ENCODE measurements at regions not wholly inside any gene's neighbourhood (a gene's known extent, or its start where the extent isn't known, plus 50 kb on each side); places are given as distances from the start of the nearest gene placed in this dataset.

- Histone ChIP-seq H3K79me2 (ENCODE audit: low read length) (no peaks in the 10 kb centered on the region), H3K4me2 (ENCODE audit: low read depth, low read length) (no peak overlapping the region), H4K20me1 (ENCODE audit: insufficient read depth, low read length) (no peaks in the 10 kb centered on the region), H3K4me1 (ENCODE audit: low read length) (no peaks in the 10 kb centered on the region), H3K9me3 (replicated peaks; ENCODE audit: insufficient read depth, low read length) (no peaks in the 10 kb centered on the region), H3K27ac (ENCODE audit: low read length) (no peak overlapping the region), H3K27me3 (replicated peaks; ENCODE audit: insufficient read depth, low read length) (no peaks in the 10 kb centered on the region), H2AFZ (ENCODE audit: low read length) (no peak overlapping the region), H3K36me3 (replicated peaks; ENCODE audit: insufficient read depth, low read length) (no peaks in the 10 kb centered on the region), H3K4me3 (ENCODE audit: low read length) (no peak overlapping the region), H3F3A (ENCODE audit: insufficient read depth, low read length) (no peaks in the 10 kb centered on the region), H3K9ac (ENCODE audit: low read length) (no peak overlapping the region), H3K9me2 (replicated peaks; ENCODE audit: insufficient read depth, low read length) (no peaks in the 10 kb centered on the region)
- no peak for TF ChIP-seq CTCF (IDR thresholded peaks at IDR 0.05; ENCODE audit: low read length)
- no peak for TF ChIP-seq EZH2 (optimal IDR thresholded peaks at IDR 0.05; ENCODE audit: low read depth, low read length)
- TF ChIP-seq EZH2phosphoT487 (IDR thresholded peaks at IDR 0.05; ENCODE audit: low read length) = no peak
- no peak for DNase-seq
These were observed 252.2 kb upstream of the SP4 start for GRCh38 chr7:21175714-21176113.

- no peaks in the 10 kb centered on the region for H3K36me3 ChIP-seq (replicated peaks; ENCODE audit: insufficient read depth, low read length)
- no peaks in the 10 kb centered on the region for H4K20me1 ChIP-seq (ENCODE audit: insufficient read depth, low read length)
- no peak for DNase-seq
- no peaks in the 10 kb centered on the region for H3F3A ChIP-seq (ENCODE audit: insufficient read depth, low read length)
- no peaks in the 10 kb centered on the region for H3K79me2 ChIP-seq (ENCODE audit: low read length)
- H3K9me2 ChIP-seq (replicated peaks; ENCODE audit: insufficient read depth, low read length) = no peaks in the 10 kb centered on the region
- peak overlapping the region; percentile 45 for H3K4me3 ChIP-seq (ENCODE audit: low read length)
- no peaks in the 10 kb centered on the region for H3K27me3 ChIP-seq (replicated peaks; ENCODE audit: insufficient read depth, low read length)
- peak overlapping the region; percentile 59 for H2AFZ ChIP-seq (ENCODE audit: low read length)
- peak overlapping the region; percentile 6; the same call in 1 of the 2 replicates for H3K9ac ChIP-seq (ENCODE audit: low read length)
- peak overlapping the region; percentile 72 for H3K4me2 ChIP-seq (ENCODE audit: low read depth, low read length)
- H3K4me1 ChIP-seq (ENCODE audit: low read length) = no peaks in the 10 kb centered on the region
- no peaks in the 10 kb centered on the region for H3K9me3 ChIP-seq (replicated peaks; ENCODE audit: insufficient read depth, low read length)
- no peak for TF ChIP-seq EZH2 (optimal IDR thresholded peaks at IDR 0.05; ENCODE audit: low read depth, low read length)
- TF ChIP-seq EZH2phosphoT487 (IDR thresholded peaks at IDR 0.05; ENCODE audit: low read length) = no peak
- no peak for TF ChIP-seq CTCF (IDR thresholded peaks at IDR 0.05; ENCODE audit: low read length)
- peak overlapping the region; percentile 6; the same call in 1 of the 2 replicates for H3K27ac ChIP-seq (ENCODE audit: low read length)
These were observed 242.8 kb upstream of the SP4 start for GRCh38 chr7:21184942-21185652.

GRCh38 chr7:21185653-21186265 is 242.1 kb upstream of the SP4 start:
- no peaks in the 10 kb centered on the region for H4K20me1 ChIP-seq (ENCODE audit: insufficient read depth, low read length)
- H3K27me3 ChIP-seq (replicated peaks; ENCODE audit: insufficient read depth, low read length) = no peaks in the 10 kb centered on the region
- peak overlapping the region; percentile 59 for H2AFZ ChIP-seq (ENCODE audit: low read length)
- H3K36me3 ChIP-seq (replicated peaks; ENCODE audit: insufficient read depth, low read length) = no peaks in the 10 kb centered on the region
- peak overlapping the region; percentile 72 for H3K4me2 ChIP-seq (ENCODE audit: low read depth, low read length)
- no peaks in the 10 kb centered on the region for H3K4me1 ChIP-seq (ENCODE audit: low read length)
- no peak overlapping the region for H3K9ac ChIP-seq (ENCODE audit: low read length)
- TF ChIP-seq EZH2phosphoT487 (IDR thresholded peaks at IDR 0.05; ENCODE audit: low read length) = no peak
- no peak for TF ChIP-seq CTCF (IDR thresholded peaks at IDR 0.05; ENCODE audit: low read length)
- no peak for TF ChIP-seq EZH2 (optimal IDR thresholded peaks at IDR 0.05; ENCODE audit: low read depth, low read length)
- H3K9me2 ChIP-seq (replicated peaks; ENCODE audit: insufficient read depth, low read length) = no peaks in the 10 kb centered on the region
- no peaks in the 10 kb centered on the region for H3F3A ChIP-seq (ENCODE audit: insufficient read depth, low read length)
- peak overlapping the region; percentile 45 for H3K4me3 ChIP-seq (ENCODE audit: low read length)
- peak overlapping the region; percentile 6; the same call in 1 of the 2 replicates for H3K27ac ChIP-seq (ENCODE audit: low read length)
- no peak for DNase-seq
- no peaks in the 10 kb centered on the region for H3K79me2 ChIP-seq (ENCODE audit: low read length)
- H3K9me3 ChIP-seq (replicated peaks; ENCODE audit: insufficient read depth, low read length) = no peaks in the 10 kb centered on the region

All from MM.1S (cell line).